Activated CD8-positive, alpha-beta memory T cell treated with anti-CD3 and anti-CD28 coated beads, Interleukin-2, amount 10 ng/mL, durations not matched to agents 7 days and 5 days (primary cell): ENCODE measurements at regions not wholly inside any gene's neighbourhood (a gene's known extent, or its start where the extent isn't known, plus 50 kb on each side); places are given as distances from the start of the nearest gene placed in this dataset.
A peak's percentile ranks its signal among the peaks of the same experiment; 100 is the strongest.

ENCODE experiments used
- ATAC-seq: fragments of 150-1000 bp; cut with Tn5 transposase; one replicate; pipeline ENCODE4 v1.10.0; 2021; ENCODE audit warnings: moderate library complexity
- CTCF ChIA-PET: fragments of 350-600 bp; sonication (Branson Sonifier 250); formaldehyde crosslinking; loops from one replicate; lab custom pipeline; 2021; ENCODE audit warnings: antibody characterized with exemption; lab: Charles Lee
- DNase-seq: peaks from one replicate; pipeline ENCODE4 v3.0.0-alpha.2; 2020
- H3K27ac Mint-ChIP-seq: one replicate; pipeline ENCODE4 v1.8.0; 2021; ENCODE audit warnings: mild to moderate bottlenecking, mixed read lengths
- H3K27me3 Mint-ChIP-seq: one replicate; pipeline ENCODE4 v1.8.0; 2021; ENCODE audit warnings: mixed read lengths
- H3K36me3 Mint-ChIP-seq: one replicate; pipeline ENCODE4 v1.8.0; 2021; ENCODE audit warnings: mild to moderate bottlenecking, mixed read lengths
- H3K4me1 Mint-ChIP-seq: one replicate; pipeline ENCODE4 v1.8.0; 2021; ENCODE audit warnings: mixed read lengths
- H3K4me3 Mint-ChIP-seq: one replicate; pipeline ENCODE4 v1.8.0; 2021; ENCODE audit warnings: mild to moderate bottlenecking, moderate library complexity, mixed read lengths
- H3K9me3 Mint-ChIP-seq: one replicate; pipeline ENCODE4 v1.8.0; 2022; ENCODE audit warnings: low read depth, mixed read lengths

GRCh38 chr4:146998157-146998556, 52.5 kb upstream of the TTC29 start:
- Mint-ChIP-seq H3K9me3 (no peaks in the 10 kb centered on the region), H3K36me3 (no peaks in the 10 kb centered on the region), H3K4me1 (no peaks in the 10 kb centered on the region), H3K27me3 (peaks cover 3% of the 10 kb centered on the region), H3K4me3 (no peak overlapping the region), H3K27ac (no peak overlapping the region)
- CTCF ChIA-PET = no interaction called here
- DNase-seq = no peak
- no peak for ATAC-seq

- no peaks in the 10 kb centered on the region for H3K36me3 Mint-ChIP-seq
- H3K4me3 Mint-ChIP-seq = no peak overlapping the region
- H3K27ac Mint-ChIP-seq = no peak overlapping the region
- DNase-seq (no peak), ATAC-seq (no peak)
- no peaks in the 10 kb centered on the region for H3K9me3 Mint-ChIP-seq
- no peaks in the 10 kb centered on the region for H3K4me1 Mint-ChIP-seq
- CTCF ChIA-PET = no interaction called here
- H3K27me3 Mint-ChIP-seq = peaks cover 6% of the 10 kb centered on the region
Observed at GRCh38 chr4:147003956-147004809, 58.5 kb upstream of the TTC29 start.

- no peak for ATAC-seq
- no peaks in the 10 kb centered on the region for H3K9me3 Mint-ChIP-seq
- no peak for DNase-seq
- H3K4me1 Mint-ChIP-seq = no peaks in the 10 kb centered on the region
- H3K27ac Mint-ChIP-seq = no peak overlapping the region
- CTCF ChIA-PET = interaction anchor here (0.9 kb wide), 1 partner anchor 15 kb away, joined by 3 read pairs; no protein-coding TSS in a partner anchor
- H3K27me3 Mint-ChIP-seq = peaks cover 10% of the 10 kb centered on the region
- no peaks in the 10 kb centered on the region for H3K36me3 Mint-ChIP-seq
- no peak overlapping the region for H3K4me3 Mint-ChIP-seq
Observed at GRCh38 chr4:147006229-147006628, 60.6 kb upstream of the TTC29 start.

GRCh38 chr4:147009875-147010274, 64.2 kb upstream of the TTC29 start:
- H3K4me3 Mint-ChIP-seq = no peak overlapping the region
- no peaks in the 10 kb centered on the region for H3K36me3 Mint-ChIP-seq
- H3K27me3 Mint-ChIP-seq = peaks cover 16% of the 10 kb centered on the region
- H3K27ac Mint-ChIP-seq = no peak overlapping the region
- CTCF ChIA-PET = no interaction called here
- ATAC-seq (no peak), DNase-seq (no peak)
- no peaks in the 10 kb centered on the region for H3K4me1 Mint-ChIP-seq
- no peaks in the 10 kb centered on the region for H3K9me3 Mint-ChIP-seq

GRCh38 chr4:147011411-147011810, 65.7 kb upstream of the TTC29 start:
- Mint-ChIP-seq H3K27ac (no peak overlapping the region), H3K4me1 (no peaks in the 10 kb centered on the region), H3K9me3 (no peaks in the 10 kb centered on the region), H3K36me3 (no peaks in the 10 kb centered on the region), H3K4me3 (no peak overlapping the region), H3K27me3 (peaks cover 24% of the 10 kb centered on the region)
- ATAC-seq (no peak), DNase-seq (no peak)
- CTCF ChIA-PET = no interaction called here

- no peak for ATAC-seq
- CTCF ChIA-PET = no interaction called here
- Mint-ChIP-seq H3K27ac (no peak overlapping the region), H3K27me3 (peaks cover 24% of the 10 kb centered on the region), H3K9me3 (no peaks in the 10 kb centered on the region), H3K4me3 (no peak overlapping the region), H3K36me3 (no peaks in the 10 kb centered on the region), H3K4me1 (no peaks in the 10 kb centered on the region)
- no peak for DNase-seq
Observed at GRCh38 chr4:147012059-147012707, 66.5 kb upstream of the TTC29 start.

GRCh38 chr4:147014946-147015345, 69.3 kb upstream of the TTC29 start:
- Mint-ChIP-seq H3K27me3 (peaks cover 18% of the 10 kb centered on the region), H3K9me3 (no peaks in the 10 kb centered on the region), H3K4me1 (no peaks in the 10 kb centered on the region), H3K36me3 (no peaks in the 10 kb centered on the region), H3K27ac (no peak overlapping the region), H3K4me3 (no peak overlapping the region)
- DNase-seq = no peak
- CTCF ChIA-PET = interaction anchor here (2.3 kb wide), 1 partner anchor 82 kb away, joined by 8 read pairs; no protein-coding TSS in a partner anchor
- ATAC-seq = no peak

GRCh38 chr4:147015491-147015890, 69.8 kb upstream of the TTC29 start:
- Mint-ChIP-seq H3K36me3 (no peaks in the 10 kb centered on the region), H3K27me3 (peaks cover 17% of the 10 kb centered on the region), H3K27ac (no peak overlapping the region), H3K9me3 (no peaks in the 10 kb centered on the region), H3K4me3 (no peak overlapping the region), H3K4me1 (no peaks in the 10 kb centered on the region)
- CTCF ChIA-PET = interaction anchor here (2.3 kb wide), 1 partner anchor 81 kb away, joined by 8 read pairs; no protein-coding TSS in a partner anchor
- ATAC-seq (no peak), DNase-seq (no peak)

- H3K9me3 Mint-ChIP-seq = no peaks in the 10 kb centered on the region
- no peak overlapping the region for H3K27ac Mint-ChIP-seq
- DNase-seq (no peak), ATAC-seq (no peak)
- H3K36me3 Mint-ChIP-seq = no peaks in the 10 kb centered on the region
- no peaks in the 10 kb centered on the region for H3K4me1 Mint-ChIP-seq
- peaks cover 15% of the 10 kb centered on the region for H3K27me3 Mint-ChIP-seq
- no peak overlapping the region for H3K4me3 Mint-ChIP-seq
- CTCF ChIA-PET = interaction anchor here (3.9 kb wide), 1 partner anchor 80 kb away, joined by 43 read pairs; no protein-coding TSS in a partner anchor
Observed at GRCh38 chr4:147017081-147017480, 71.4 kb upstream of the TTC29 start.

- peaks cover 17% of the 10 kb centered on the region for H3K27me3 Mint-ChIP-seq
- no peaks in the 10 kb centered on the region for H3K36me3 Mint-ChIP-seq
- no peaks in the 10 kb centered on the region for H3K9me3 Mint-ChIP-seq
- DNase-seq (peak; percentile 60), ATAC-seq (peak; percentile 57)
- CTCF ChIA-PET = interaction anchor here (0.6 to 3.9 kb wide), 13 partner anchors 10 to 848 kb away, joined by 3 to 43 read pairs (median 4); no protein-coding TSS in a partner anchor
- H3K4me3 Mint-ChIP-seq = no peak overlapping the region
- no peak overlapping the region for H3K27ac Mint-ChIP-seq
- no peaks in the 10 kb centered on the region for H3K4me1 Mint-ChIP-seq
Observed at GRCh38 chr4:147019091-147019490, 73.4 kb upstream of the TTC29 start.

- Mint-ChIP-seq H3K4me3 (no peak overlapping the region), H3K27me3 (peaks cover 9% of the 10 kb centered on the region), H3K36me3 (no peaks in the 10 kb centered on the region), H3K27ac (no peak overlapping the region), H3K9me3 (no peaks in the 10 kb centered on the region), H3K4me1 (no peaks in the 10 kb centered on the region)
- ATAC-seq (no peak), DNase-seq (no peak)
- CTCF ChIA-PET = interaction anchor here (1.0 to 1.9 kb wide), 2 partner anchors 15 to 76 kb away, joined by 3 to 9 read pairs; no protein-coding TSS in a partner anchor
Observed at GRCh38 chr4:147020456-147020855, 74.8 kb upstream of the TTC29 start.

GRCh38 chr4:147025042-147025441, 79.4 kb upstream of the TTC29 start:
- no peak overlapping the region for H3K27ac Mint-ChIP-seq
- H3K27me3 Mint-ChIP-seq = peaks cover 3% of the 10 kb centered on the region
- no peaks in the 10 kb centered on the region for H3K4me1 Mint-ChIP-seq
- no peaks in the 10 kb centered on the region for H3K9me3 Mint-ChIP-seq
- no peak for ATAC-seq
- CTCF ChIA-PET = interaction anchor here (1.1 kb wide), 1 partner anchor 72 kb away, joined by 5 read pairs; no protein-coding TSS in a partner anchor
- DNase-seq = no peak
- H3K4me3 Mint-ChIP-seq = no peak overlapping the region
- H3K36me3 Mint-ChIP-seq = no peaks in the 10 kb centered on the region

- Mint-ChIP-seq H3K4me1 (no peaks in the 10 kb centered on the region), H3K4me3 (no peak overlapping the region), H3K36me3 (no peaks in the 10 kb centered on the region), H3K9me3 (no peaks in the 10 kb centered on the region), H3K27ac (no peak overlapping the region), H3K27me3 (peaks cover 2% of the 10 kb centered on the region)
- CTCF ChIA-PET = interaction anchor here (1.2 kb wide), 1 partner anchor 10 kb away, joined by 3 read pairs; no protein-coding TSS in a partner anchor
- DNase-seq (no peak), ATAC-seq (no peak)
Observed at GRCh38 chr4:147029296-147029695, 83.6 kb upstream of the TTC29 start.
